CD4-positive, CD25-positive, alpha-beta regulatory T cell (primary cell): ENCODE measurements at regions not wholly inside any gene's neighbourhood (a gene's known extent, or its start where the extent isn't known, plus 50 kb on each side); places are given as distances from the start of the nearest gene placed in this dataset.
A peak's percentile ranks its signal among the peaks of the same experiment; 100 is the strongest.

ENCODE experiments used
- ATAC-seq, 2 donors: fragments of 150-1000 bp; cut with Tn5 transposase; one replicate each; pipeline ENCODE4 v1.10.0; 2021; ENCODE audit warnings: low read depth in 2 of 2, moderate number of reproducible peaks in 2 of 2, moderate library complexity in 1 of 2
- DNase-seq, 3 donors: peaks; one replicate each; pipeline versions ENCODE4 v3.0.0 to v3.0.0-alpha.2; 2012 to 2022; ENCODE audit warnings: mixed read lengths in 1 of 3
- H3K27ac ChIP-seq: one replicate; pipeline ENCODE4 v1.7.0; 2013; ENCODE audit warnings: mild to moderate bottlenecking, low read length; ENCODE audit not compliant: insufficient read depth, poor library complexity, severe bottlenecking
- H3K27me3 ChIP-seq: one replicate; pipeline ENCODE4 v1.7.0; 2013; ENCODE audit warnings: low read length; ENCODE audit not compliant: control insufficient read depth, insufficient read depth
- H3K36me3 ChIP-seq: one replicate; pipeline ENCODE4 v1.7.0; 2013; ENCODE audit warnings: mild to moderate bottlenecking, low read length, moderate library complexity; ENCODE audit not compliant: control insufficient read depth, insufficient read depth
- H3K4me1 ChIP-seq: 2 replicates; pipeline ENCODE4 v1.7.0; 2013; ENCODE audit warnings: mild to moderate bottlenecking, low read length; ENCODE audit not compliant: insufficient read depth, control insufficient read depth, poor library complexity, severe bottlenecking
- H3K4me3 ChIP-seq: one replicate; pipeline ENCODE4 v1.7.0; 2013; ENCODE audit warnings: low read depth, mild to moderate bottlenecking, low read length, moderate library complexity
- H3K9me3 ChIP-seq, 2 experiments: 1 replicate in 1 of 2; 2 replicates in 1 of 2; pipeline ENCODE4 v1.7.0; 2013; ENCODE audit warnings: low read length in 2 of 2, mild to moderate bottlenecking in 1 of 2, moderate library complexity in 1 of 2; ENCODE audit not compliant: control insufficient read depth in 2 of 2
- H3K27ac Mint-ChIP-seq, 3 donors: one replicate each; pipeline ENCODE4 v1.8.0; 2020 to 2022; ENCODE audit warnings: mild to moderate bottlenecking in 3 of 3, mixed read lengths in 3 of 3, moderate library complexity in 2 of 3
- H3K27me3 Mint-ChIP-seq: one replicate; pipeline ENCODE4 v1.8.0; 2022; ENCODE audit warnings: mild to moderate bottlenecking, mixed read lengths
- H3K36me3 Mint-ChIP-seq: one replicate; pipeline ENCODE4 v1.8.0; 2020; ENCODE audit warnings: mixed read lengths
- H3K4me1 Mint-ChIP-seq, 4 donors: one replicate each; pipeline ENCODE4 v1.8.0; 2020 to 2022; ENCODE audit warnings: mixed read lengths in 4 of 4, mild to moderate bottlenecking in 1 of 4
- H3K4me3 Mint-ChIP-seq, 4 donors: one replicate each; pipeline ENCODE4 v1.8.0; 2020 to 2022; ENCODE audit warnings: mild to moderate bottlenecking in 4 of 4, mixed read lengths in 4 of 4, moderate library complexity in 3 of 4
- H3K9me3 Mint-ChIP-seq, 7 donors: one replicate each; pipeline ENCODE4 v1.8.0; 2020 to 2022; ENCODE audit warnings: mixed read lengths in 7 of 7, mild to moderate bottlenecking in 3 of 7, moderate library complexity in 2 of 7

DNA sequence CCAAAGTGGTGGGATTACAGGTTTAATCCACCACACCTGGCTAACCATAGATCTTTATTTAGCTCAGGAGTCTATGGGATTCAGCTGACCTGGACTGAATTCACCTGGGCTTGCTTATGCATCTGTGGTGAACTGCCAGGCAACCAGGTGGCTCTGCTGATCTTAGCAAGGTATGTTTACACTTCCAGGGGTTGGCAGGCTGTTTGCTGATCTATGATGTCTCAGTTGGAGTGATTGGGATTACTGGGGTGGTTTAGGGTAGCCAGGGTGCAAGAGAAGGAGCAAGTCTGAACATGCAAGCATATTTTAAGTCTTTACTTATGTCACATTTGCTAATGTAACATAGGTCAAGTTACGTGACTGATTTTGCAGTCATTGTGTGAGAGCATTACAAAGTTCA is 63.6 kb upstream of the JAK2 start:
- DNase-seq (no peak), ATAC-seq (no peak)
- H3K27ac Mint-ChIP-seq: no peak overlapping the region
- no peak overlapping the region for H3K4me3 Mint-ChIP-seq
- H3K36me3 Mint-ChIP-seq: peaks cover 13% of the 10 kb centered on the region
- Histone ChIP-seq H3K27me3 (no peaks in the 10 kb centered on the region), H3K9me3 (no peaks in the 10 kb centered on the region), H3K4me1 (no peaks in the 10 kb centered on the region), H3K27ac (no peak overlapping the region), H3K4me3 (no peak overlapping the region), H3K36me3 (no peaks in the 10 kb centered on the region)
- H3K4me1 Mint-ChIP-seq: peaks cover 0 to 5% (median 2%) of the 10 kb centered on the region in 4 donors
- peaks cover 0 to 2% (median 0%) of the 10 kb centered on the region in 7 donors for H3K9me3 Mint-ChIP-seq
- H3K27me3 Mint-ChIP-seq: peaks cover 4% of the 10 kb centered on the region

DNA sequence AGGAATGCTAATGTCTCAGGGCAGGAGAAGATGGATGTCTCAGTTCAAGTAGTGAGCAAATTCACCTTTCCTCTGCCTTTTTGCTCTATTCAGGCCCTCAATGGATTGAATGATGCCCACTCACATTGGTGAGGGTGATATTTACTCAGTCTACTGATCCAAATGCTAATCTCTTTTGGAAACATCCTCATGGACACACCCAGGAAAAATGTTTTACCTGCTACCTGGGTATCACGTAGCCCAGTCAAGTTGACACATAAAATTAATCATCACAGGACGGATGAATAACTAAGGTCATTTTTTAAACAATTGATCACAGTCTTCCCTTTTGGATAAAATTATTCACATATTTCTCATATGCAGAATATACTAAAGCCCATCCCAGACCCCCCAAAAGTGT is 63.0 kb upstream of the JAK2 start:
- Mint-ChIP-seq H3K27me3 (peaks cover 4% of the 10 kb centered on the region), H3K4me3 (no peak overlapping the region), H3K9me3 (peaks cover 0 to 2% (median 0%) of the 10 kb centered on the region in 7 donors), H3K27ac (peak overlapping the region in 1 of 3 donors; percentile 27), H3K4me1 (peaks cover 0 to 5% (median 2%) of the 10 kb centered on the region in 4 donors), H3K36me3 (peaks cover 13% of the 10 kb centered on the region)
- H3K27me3 ChIP-seq: no peaks in the 10 kb centered on the region
- no peaks in the 10 kb centered on the region for H3K9me3 ChIP-seq
- ATAC-seq (no peak), DNase-seq (no peak)
- H3K27ac ChIP-seq: no peak overlapping the region
- no peaks in the 10 kb centered on the region for H3K36me3 ChIP-seq
- H3K4me1 ChIP-seq: no peaks in the 10 kb centered on the region
- no peak overlapping the region for H3K4me3 ChIP-seq

DNA sequence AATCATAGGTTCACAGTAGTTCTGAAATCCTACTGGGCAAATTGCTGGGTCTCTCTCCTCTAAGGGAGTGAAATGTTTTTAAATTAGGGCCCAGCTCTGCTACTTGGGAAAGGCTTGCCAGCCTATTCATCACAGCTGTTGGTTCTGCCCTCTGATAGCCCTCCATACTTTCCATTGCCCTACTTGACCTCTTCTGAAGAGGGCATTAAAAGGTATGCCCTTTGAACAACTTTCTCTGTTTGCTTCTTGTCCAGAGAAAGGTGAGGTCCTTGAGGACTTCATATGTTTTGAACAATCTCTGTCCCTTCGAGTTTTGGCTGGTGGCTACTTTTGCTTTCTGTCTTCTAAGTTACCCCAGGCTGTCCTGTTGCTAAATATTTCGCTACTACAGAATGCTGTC is 62.3 kb upstream of the JAK2 start:
- peaks cover 0 to 2% (median 0%) of the 10 kb centered on the region in 7 donors for H3K9me3 Mint-ChIP-seq
- Histone ChIP-seq H3K9me3 (no peaks in the 10 kb centered on the region), H3K4me1 (no peaks in the 10 kb centered on the region), H3K4me3 (no peak overlapping the region), H3K36me3 (no peaks in the 10 kb centered on the region), H3K27me3 (no peaks in the 10 kb centered on the region), H3K27ac (no peak overlapping the region)
- peaks cover 0 to 5% (median 2%) of the 10 kb centered on the region in 4 donors for H3K4me1 Mint-ChIP-seq
- H3K4me3 Mint-ChIP-seq: no peak overlapping the region
- peaks cover under 1% of the 10 kb centered on the region for H3K27me3 Mint-ChIP-seq
- peaks cover 10% of the 10 kb centered on the region for H3K36me3 Mint-ChIP-seq
- H3K27ac Mint-ChIP-seq: no peak overlapping the region
- DNase-seq: no peak
- ATAC-seq: no peak

DNA sequence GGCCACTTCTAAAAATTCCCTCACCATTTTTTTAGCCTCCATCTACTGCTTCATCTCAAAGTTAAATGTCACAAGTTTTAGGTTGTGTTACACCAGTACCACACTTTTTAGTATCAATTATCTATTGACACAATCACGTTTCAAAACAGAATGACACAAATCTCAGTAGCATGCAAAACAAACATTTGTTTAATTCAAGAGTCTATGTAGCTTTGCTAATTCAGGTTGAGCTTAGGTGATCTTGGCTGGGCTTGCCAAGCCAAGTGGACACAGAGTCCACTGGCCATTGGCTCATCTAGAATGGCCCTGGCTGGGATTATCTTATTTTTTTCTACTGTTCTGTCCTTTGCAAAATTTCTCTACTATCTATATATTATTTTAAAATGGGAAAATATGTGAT is 61.9 kb upstream of the JAK2 start:
- Histone ChIP-seq H3K36me3 (no peaks in the 10 kb centered on the region), H3K27ac (no peak overlapping the region), H3K27me3 (no peaks in the 10 kb centered on the region), H3K9me3 (no peaks in the 10 kb centered on the region), H3K4me1 (no peaks in the 10 kb centered on the region), H3K4me3 (no peak overlapping the region)
- ATAC-seq (no peak), DNase-seq (no peak)
- Mint-ChIP-seq H3K27ac (no peak overlapping the region), H3K36me3 (peaks cover 6% of the 10 kb centered on the region), H3K9me3 (peaks cover 0 to 2% (median 0%) of the 10 kb centered on the region in 7 donors), H3K4me1 (peaks cover 0 to 5% (median 2%) of the 10 kb centered on the region in 4 donors), H3K4me3 (no peak overlapping the region), H3K27me3 (no peaks in the 10 kb centered on the region)

DNA sequence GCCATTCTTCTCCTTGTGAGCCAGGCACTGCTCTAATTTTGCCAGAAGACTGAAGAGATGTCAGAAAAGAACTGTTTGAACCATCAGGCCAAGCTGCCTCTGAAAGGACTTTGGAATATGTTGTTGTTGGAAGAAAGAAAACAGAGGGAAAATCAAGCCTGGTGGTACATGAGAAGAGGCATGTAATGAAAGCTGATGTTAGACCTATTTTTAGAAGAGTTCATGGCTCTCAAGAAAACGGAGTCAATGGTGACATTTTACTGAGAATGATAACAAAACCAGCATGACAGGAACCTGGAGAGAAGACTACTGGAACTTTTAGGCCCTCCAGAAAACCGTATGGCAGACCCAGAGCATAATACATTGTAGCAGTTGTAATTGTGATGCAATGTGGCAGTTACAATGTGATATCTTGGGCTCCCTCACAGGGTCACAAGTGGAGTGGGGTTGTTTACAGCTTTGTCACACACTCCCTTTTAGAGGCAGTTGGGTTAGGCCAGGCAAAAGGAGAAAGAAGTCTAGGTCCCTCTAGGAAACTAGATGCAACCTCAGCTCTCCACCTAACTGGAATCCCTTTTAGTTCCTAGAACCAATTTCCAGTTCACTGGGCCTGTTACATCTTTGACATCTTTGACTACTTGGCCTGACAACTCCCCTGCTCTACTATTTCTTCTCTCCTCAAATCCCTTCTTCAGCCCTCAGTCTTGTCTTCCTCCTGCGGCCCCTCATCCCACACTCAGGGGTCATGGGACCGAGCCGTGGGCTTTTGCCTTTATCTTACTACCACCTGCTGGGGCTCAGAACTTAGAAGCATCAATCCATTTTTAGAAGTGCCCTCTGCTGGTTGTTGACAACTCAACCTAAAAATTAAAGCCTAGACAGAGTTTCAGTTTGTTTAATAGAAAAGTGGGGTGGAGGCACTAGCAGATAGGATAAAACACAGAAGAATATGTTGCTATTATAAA is 61.2 kb upstream of the JAK2 start:
- no peaks in the 10 kb centered on the region for H3K4me1 ChIP-seq
- peak; percentile 56 to 58 for ATAC-seq
- H3K27me3 ChIP-seq: no peaks in the 10 kb centered on the region
- no peaks in the 10 kb centered on the region for H3K36me3 ChIP-seq
- no peaks in the 10 kb centered on the region for H3K9me3 ChIP-seq
- H3K9me3 Mint-ChIP-seq: peaks cover 0 to 2% (median 0%) of the 10 kb centered on the region in 7 donors
- H3K4me3 Mint-ChIP-seq: no peak overlapping the region
- H3K27me3 Mint-ChIP-seq: no peaks in the 10 kb centered on the region
- DNase-seq: peak in 2 of 3 donors; percentile 30 to 76
- H3K36me3 Mint-ChIP-seq: peaks cover 3% of the 10 kb centered on the region
- no peak overlapping the region for H3K27ac Mint-ChIP-seq
- no peak overlapping the region for H3K4me3 ChIP-seq
- H3K27ac ChIP-seq: no peak overlapping the region
- peaks cover 0 to 5% (median 2%) of the 10 kb centered on the region in 4 donors for H3K4me1 Mint-ChIP-seq

DNA sequence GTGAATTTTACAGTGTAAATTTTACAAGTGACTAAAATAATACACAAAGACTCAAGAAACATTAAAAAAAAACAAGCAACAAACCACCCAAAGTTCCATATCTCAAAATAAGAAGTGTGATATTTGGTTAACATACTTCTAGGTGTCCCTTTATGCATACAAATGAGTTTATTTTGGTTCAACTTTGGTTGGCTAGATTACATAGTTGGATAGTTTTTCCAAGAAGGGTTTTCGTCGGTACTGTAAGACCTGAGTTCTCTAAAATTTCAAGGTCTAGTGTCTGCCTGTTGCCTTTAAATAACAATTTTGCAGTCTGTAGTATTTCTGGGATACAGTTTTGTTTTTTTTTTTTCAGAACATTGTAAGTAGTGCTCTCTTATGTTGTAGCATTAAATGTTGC is 58.8 kb upstream of the JAK2 start:
- Mint-ChIP-seq H3K27ac (peak overlapping the region in 1 of 3 donors; percentile 49), H3K36me3 (peaks cover 8% of the 10 kb centered on the region)

DNA sequence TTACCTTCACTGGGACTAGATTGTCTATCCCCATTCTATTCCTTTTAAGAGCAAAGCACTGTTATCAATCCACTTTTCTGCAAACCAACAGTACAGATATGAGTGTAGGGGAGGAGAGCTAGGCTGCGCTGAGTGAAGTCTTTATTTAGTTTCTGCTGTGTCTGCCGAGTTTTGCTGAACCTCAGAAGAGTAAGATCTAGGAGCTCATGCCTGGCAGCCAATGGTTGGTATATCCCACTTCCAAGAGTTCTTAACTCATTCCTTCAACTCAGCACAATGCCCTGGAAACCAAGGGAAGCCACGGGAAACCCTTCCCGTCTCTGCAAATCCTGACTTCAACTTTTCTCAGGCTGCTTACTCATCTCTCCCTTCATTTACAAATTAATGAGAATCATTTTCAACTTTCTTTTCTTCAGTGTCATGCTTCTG is 58.0 kb upstream of the JAK2 start:
- Mint-ChIP-seq H3K27ac (no peak overlapping the region), H3K4me1 (peaks cover 0 to 5% (median 1%) of the 10 kb centered on the region in 4 donors), H3K36me3 (peaks cover 8% of the 10 kb centered on the region), H3K9me3 (peaks cover 0 to 2% (median 0%) of the 10 kb centered on the region in 7 donors), H3K27me3 (no peaks in the 10 kb centered on the region), H3K4me3 (no peak overlapping the region)
- Histone ChIP-seq H3K36me3 (no peaks in the 10 kb centered on the region), H3K9me3 (no peaks in the 10 kb centered on the region), H3K4me3 (no peak overlapping the region), H3K27me3 (no peaks in the 10 kb centered on the region), H3K27ac (no peak overlapping the region), H3K4me1 (no peaks in the 10 kb centered on the region)
- ATAC-seq: no peak
- DNase-seq: no peak

More for the DNA sequence above, 58.8 kb upstream of the JAK2 start:
- peak overlapping the region in 1 of 4 donors; percentile 24 for H3K4me3 Mint-ChIP-seq
- Histone ChIP-seq H3K27ac (no peak overlapping the region), H3K4me3 (no peak overlapping the region), H3K9me3 (no peaks in the 10 kb centered on the region), H3K36me3 (no peaks in the 10 kb centered on the region), H3K4me1 (no peaks in the 10 kb centered on the region), H3K27me3 (no peaks in the 10 kb centered on the region)
- H3K9me3 Mint-ChIP-seq: peaks cover 0 to 2% (median 0%) of the 10 kb centered on the region in 7 donors
- peaks cover 0 to 5% (median 2%) of the 10 kb centered on the region in 4 donors for H3K4me1 Mint-ChIP-seq
- no peaks in the 10 kb centered on the region for H3K27me3 Mint-ChIP-seq
- no peak for ATAC-seq
- no peak for DNase-seq
